ENCODE measurements at regions not wholly inside any gene's neighbourhood (a gene's known extent, or its start where the extent isn't known, plus 50 kb on each side); places are given as distances from the start of the nearest gene placed in this dataset.
"Not testable (repeated sequence)": the region's sequence is repeated elsewhere in the genome, so short reads cannot be mapped to it uniquely, and the experiment has no call there.

- Mint-ChIP-seq H3K9me3 (peaks cover 4% of the 10 kb centered on the region), H3K4me3 (no peak overlapping the region), H3K27me3 (no peaks in the 10 kb centered on the region), H3K36me3 (no peaks in the 10 kb centered on the region), H3K4me1 (no peaks in the 10 kb centered on the region), H3K27ac (no peak overlapping the region)
- ATAC-seq, result no peak
These were observed 72.9 kb downstream of the ZNF622 start for GRCh38 chr5:16392718-16393117.

GRCh38 chr5:16391858-16392649 lies 73.5 kb downstream of the ZNF622 start:
- H3K36me3 Mint-ChIP-seq, result no peaks in the 10 kb centered on the region
- ATAC-seq, result no peak
- H3K9me3 Mint-ChIP-seq, result peaks cover 4% of the 10 kb centered on the region
- no peaks in the 10 kb centered on the region for H3K4me1 Mint-ChIP-seq
- no peak overlapping the region for H3K27ac Mint-ChIP-seq
- no peaks in the 10 kb centered on the region for H3K27me3 Mint-ChIP-seq
- H3K4me3 Mint-ChIP-seq, result no peak overlapping the region

GRCh38 chr5:16390825-16391224 lies 74.8 kb downstream of the ZNF622 start:
- no peaks in the 10 kb centered on the region for H3K27me3 Mint-ChIP-seq

GRCh38 chr5:16385516-16386090 lies 80.0 kb downstream of the ZNF622 start:
- H3K9me3 Mint-ChIP-seq, result no peaks in the 10 kb centered on the region
- H3K4me1 Mint-ChIP-seq, result no peaks in the 10 kb centered on the region
- H3K36me3 Mint-ChIP-seq, result no peaks in the 10 kb centered on the region
- no peak for ATAC-seq
- H3K4me3 Mint-ChIP-seq, result no peak overlapping the region
- H3K27me3 Mint-ChIP-seq, result no peaks in the 10 kb centered on the region
- no peak overlapping the region for H3K27ac Mint-ChIP-seq

More at GRCh38 chr5:16390825-16391224, 74.8 kb downstream of the ZNF622 start:
- H3K4me1 Mint-ChIP-seq, result no peaks in the 10 kb centered on the region
- no peak overlapping the region for H3K27ac Mint-ChIP-seq
- H3K9me3 Mint-ChIP-seq, result no peaks in the 10 kb centered on the region
- no peak overlapping the region for H3K4me3 Mint-ChIP-seq
- no peaks in the 10 kb centered on the region for H3K36me3 Mint-ChIP-seq
- no peak for ATAC-seq

- H3K9me3 Mint-ChIP-seq, result no peaks in the 10 kb centered on the region
- no peak overlapping the region for H3K27ac Mint-ChIP-seq
These were observed 80.8 kb downstream of the ZNF622 start for GRCh38 chr5:16384804-16385203.

GRCh38 chr5:16384222-16384621 lies 81.4 kb downstream of the ZNF622 start:
- Mint-ChIP-seq H3K9me3 (no peaks in the 10 kb centered on the region), H3K4me3 (no peak overlapping the region), H3K36me3 (no peaks in the 10 kb centered on the region), H3K27me3 (no peaks in the 10 kb centered on the region), H3K4me1 (no peaks in the 10 kb centered on the region), H3K27ac (no peak overlapping the region)
- no peak for ATAC-seq

More at GRCh38 chr5:16384804-16385203, 80.8 kb downstream of the ZNF622 start:
- no peaks in the 10 kb centered on the region for H3K27me3 Mint-ChIP-seq
- ATAC-seq, result no peak
- no peak overlapping the region for H3K4me3 Mint-ChIP-seq
- H3K36me3 Mint-ChIP-seq, result no peaks in the 10 kb centered on the region
- H3K4me1 Mint-ChIP-seq, result no peaks in the 10 kb centered on the region

GRCh38 chr5:16383544-16384052 lies 82.0 kb downstream of the ZNF622 start:
- ATAC-seq, result no peak
- Mint-ChIP-seq H3K4me3 (no peak overlapping the region), H3K27ac (no peak overlapping the region), H3K27me3 (no peaks in the 10 kb centered on the region), H3K9me3 (no peaks in the 10 kb centered on the region), H3K36me3 (no peaks in the 10 kb centered on the region), H3K4me1 (no peaks in the 10 kb centered on the region)

- no peaks in the 10 kb centered on the region for H3K27me3 Mint-ChIP-seq
- H3K36me3 Mint-ChIP-seq, result no peaks in the 10 kb centered on the region
- no peak overlapping the region for H3K4me3 Mint-ChIP-seq
- no peak for ATAC-seq
- H3K9me3 Mint-ChIP-seq, result no peaks in the 10 kb centered on the region
- H3K27ac Mint-ChIP-seq, result no peak overlapping the region
- H3K4me1 Mint-ChIP-seq, result no peaks in the 10 kb centered on the region
These were observed 83.6 kb downstream of the ZNF622 start for GRCh38 chr5:16382047-16382446.

GRCh38 chr5:16378762-16379161 lies 86.8 kb downstream of the ZNF622 start:
- Mint-ChIP-seq H3K27me3 (no peaks in the 10 kb centered on the region), H3K9me3 (no peaks in the 10 kb centered on the region), H3K36me3 (no peaks in the 10 kb centered on the region), H3K4me1 (no peaks in the 10 kb centered on the region), H3K27ac (no peak overlapping the region), H3K4me3 (no peak overlapping the region)
- no peak for ATAC-seq

- no peak for ATAC-seq
- peaks cover 2% of the 10 kb centered on the region for H3K9me3 Mint-ChIP-seq
These were observed 93.1 kb downstream of the ZNF622 start for GRCh38 chr5:16372493-16372892.

GRCh38 chr5:16366491-16366890 lies 99.1 kb downstream of the ZNF622 start:
- no peak for ATAC-seq

More at GRCh38 chr5:16372493-16372892, 93.1 kb downstream of the ZNF622 start:
- no peaks in the 10 kb centered on the region for H3K27me3 Mint-ChIP-seq
- no peaks in the 10 kb centered on the region for H3K36me3 Mint-ChIP-seq
- H3K27ac Mint-ChIP-seq, result no peak overlapping the region
- no peaks in the 10 kb centered on the region for H3K4me1 Mint-ChIP-seq
- no peak overlapping the region for H3K4me3 Mint-ChIP-seq

GRCh38 chr5:16364910-16365309 lies 100.7 kb downstream of the ZNF622 start:
- H3K9me3 Mint-ChIP-seq, result peaks cover 9% of the 10 kb centered on the region
- no peaks in the 10 kb centered on the region for H3K4me1 Mint-ChIP-seq
- ATAC-seq, result no peak
- no peaks in the 10 kb centered on the region for H3K36me3 Mint-ChIP-seq
- H3K27me3 Mint-ChIP-seq, result no peaks in the 10 kb centered on the region
- no peak overlapping the region for H3K27ac Mint-ChIP-seq
- H3K4me3 Mint-ChIP-seq, result no peak overlapping the region

More at GRCh38 chr5:16366491-16366890, 99.1 kb downstream of the ZNF622 start:
- H3K27me3 Mint-ChIP-seq, result no peaks in the 10 kb centered on the region
- no peak overlapping the region for H3K27ac Mint-ChIP-seq
- no peak overlapping the region for H3K4me3 Mint-ChIP-seq
- H3K4me1 Mint-ChIP-seq, result no peaks in the 10 kb centered on the region
- peaks cover 6% of the 10 kb centered on the region for H3K9me3 Mint-ChIP-seq
- no peaks in the 10 kb centered on the region for H3K36me3 Mint-ChIP-seq

- H3K27me3 Mint-ChIP-seq, H3K4me1 Mint-ChIP-seq, ATAC-seq, H3K4me3 Mint-ChIP-seq, H3K27ac Mint-ChIP-seq, H3K36me3 Mint-ChIP-seq: not testable (repeated sequence)
- H3K9me3 Mint-ChIP-seq, result peaks cover 12% of the 10 kb centered on the region
These were observed 112.2 kb downstream of the ZNF622 start for GRCh38 chr5:16353439-16353838.

- Mint-ChIP-seq H3K4me1 (no peaks in the 10 kb centered on the region), H3K4me3 (no peak overlapping the region), H3K36me3 (no peaks in the 10 kb centered on the region), H3K9me3 (peaks cover 11% of the 10 kb centered on the region), H3K27me3 (no peaks in the 10 kb centered on the region), H3K27ac (no peak overlapping the region)
- no peak for ATAC-seq
These were observed 114.8 kb downstream of the ZNF622 start for GRCh38 chr5:16350816-16351215.

- Mint-ChIP-seq H3K27me3 (no peaks in the 10 kb centered on the region), H3K4me3 (no peak overlapping the region), H3K36me3 (no peaks in the 10 kb centered on the region), H3K9me3 (no peaks in the 10 kb centered on the region), H3K4me1 (no peaks in the 10 kb centered on the region), H3K27ac (no peak overlapping the region)
- ATAC-seq, result no peak
These were observed 119.2 kb downstream of the ZNF622 start for GRCh38 chr5:16346380-16346779.

GRCh38 chr5:16345454-16345853 lies 120.1 kb downstream of the ZNF622 start:
- H3K4me3 Mint-ChIP-seq, result no peak overlapping the region
- ATAC-seq, result no peak
- no peak overlapping the region for H3K27ac Mint-ChIP-seq
- no peaks in the 10 kb centered on the region for H3K9me3 Mint-ChIP-seq
- H3K36me3 Mint-ChIP-seq, result no peaks in the 10 kb centered on the region
- H3K27me3 Mint-ChIP-seq, result no peaks in the 10 kb centered on the region
- H3K4me1 Mint-ChIP-seq, result no peaks in the 10 kb centered on the region

Data from stimulated activated memory B cell treated with anti-CD40 and anti-IgM and Interleukin-4, amounts not matched to agents 10 μg/mL and 1 μg/mL and 100 μg/mL, for 72 hours (primary cell).